ENCODE measurements at regions not wholly inside any gene's neighbourhood (a gene's known extent, or its start where the extent isn't known, plus 50 kb on each side); places are given as distances from the start of the nearest gene placed in this dataset.

DNA sequence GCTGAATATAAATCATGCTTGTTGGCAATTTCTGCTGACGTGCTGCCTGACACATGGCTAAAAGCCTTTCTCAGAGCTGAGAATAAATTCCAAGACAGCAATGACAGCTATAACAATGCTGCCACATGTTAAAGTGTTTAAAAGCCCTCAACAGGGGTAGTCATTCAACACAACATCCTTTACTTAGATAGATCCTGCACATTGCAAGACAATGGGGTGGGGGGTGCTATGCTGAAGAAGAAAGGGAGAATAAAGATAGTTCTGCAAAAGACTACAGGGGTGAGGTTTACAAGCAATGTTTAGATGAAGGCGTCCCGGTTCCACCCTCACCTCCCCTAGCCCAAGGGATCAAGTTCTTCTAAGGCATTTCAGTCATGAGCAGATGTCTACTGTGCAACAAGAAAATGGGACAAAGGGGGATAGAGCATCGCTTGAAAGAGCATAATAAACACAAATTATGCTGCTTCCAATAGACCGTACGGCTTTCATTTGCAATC is 291.0 kb upstream of the ACVR2A start:
- no peak for TF ChIP-seq POLR2A (IDR thresholded peaks at IDR 0.05)
- TF ChIP-seq, protein P1, sequence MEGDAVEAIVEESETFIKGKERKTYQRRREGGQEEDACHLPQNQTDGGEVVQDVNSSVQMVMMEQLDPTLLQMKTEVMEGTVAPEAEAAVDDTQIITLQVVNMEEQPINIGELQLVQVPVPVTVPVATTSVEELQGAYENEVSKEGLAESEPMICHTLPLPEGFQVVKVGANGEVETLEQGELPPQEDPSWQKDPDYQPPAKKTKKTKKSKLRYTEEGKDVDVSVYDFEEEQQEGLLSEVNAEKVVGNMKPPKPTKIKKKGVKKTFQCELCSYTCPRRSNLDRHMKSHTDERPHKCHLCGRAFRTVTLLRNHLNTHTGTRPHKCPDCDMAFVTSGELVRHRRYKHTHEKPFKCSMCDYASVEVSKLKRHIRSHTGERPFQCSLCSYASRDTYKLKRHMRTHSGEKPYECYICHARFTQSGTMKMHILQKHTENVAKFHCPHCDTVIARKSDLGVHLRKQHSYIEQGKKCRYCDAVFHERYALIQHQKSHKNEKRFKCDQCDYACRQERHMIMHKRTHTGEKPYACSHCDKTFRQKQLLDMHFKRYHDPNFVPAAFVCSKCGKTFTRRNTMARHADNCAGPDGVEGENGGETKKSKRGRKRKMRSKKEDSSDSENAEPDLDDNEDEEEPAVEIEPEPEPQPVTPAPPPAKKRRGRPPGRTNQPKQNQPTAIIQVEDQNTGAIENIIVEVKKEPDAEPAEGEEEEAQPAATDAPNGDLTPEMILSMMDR (IDR thresholded peaks at IDR 0.05), result no peak
